Trophoblast cell (in vitro differentiated cells and primary cell): ENCODE measurements at regions not wholly inside any gene's neighbourhood (a gene's known extent, or its start where the extent isn't known, plus 50 kb on each side); places are given as distances from the start of the nearest gene placed in this dataset.
A peak's percentile ranks its signal among the peaks of the same experiment; 100 is the strongest.
"Not testable (repeated sequence)": the region's sequence is repeated elsewhere in the genome, so short reads cannot be mapped to it uniquely, and the experiment has no call there.

Source experiments
- DNase-seq, 2 donors: peaks; one replicate each; pipeline ENCODE4 v3.0.0-alpha.2; 2016
- H2AFZ ChIP-seq: 2 replicates; pipeline ENCODE4 v1.6.1; 2013; ENCODE audit warnings: low read length, moderate library complexity, mild to moderate bottlenecking; ENCODE audit not compliant: insufficient read depth, poor library complexity
- H2AK5ac ChIP-seq: 2 replicates; pipeline ENCODE4 v1.6.1; 2013; ENCODE audit warnings: mild to moderate bottlenecking, low read length
- H2BK120ac ChIP-seq: 2 replicates; pipeline ENCODE4 v1.6.1; 2013; ENCODE audit warnings: low read length, mild to moderate bottlenecking, moderate library complexity; ENCODE audit not compliant: insufficient read depth, poor library complexity
- H2BK12ac ChIP-seq: 2 replicates; pipeline ENCODE4 v1.6.1; 2013; ENCODE audit warnings: mild to moderate bottlenecking, low read length, moderate library complexity
- H2BK5ac ChIP-seq: 2 replicates; pipeline ENCODE4 v1.6.1; 2013; ENCODE audit warnings: low read length, low read depth, moderate library complexity, mild to moderate bottlenecking; ENCODE audit not compliant: poor library complexity
- H3K14ac ChIP-seq: 2 replicates; pipeline ENCODE4 v1.6.1; 2013; ENCODE audit warnings: mild to moderate bottlenecking, low read length
- H3K18ac ChIP-seq: 2 replicates; pipeline ENCODE4 v1.6.1; 2013; ENCODE audit warnings: mild to moderate bottlenecking, low read length
- H3K23ac ChIP-seq: 2 replicates; pipeline ENCODE4 v1.6.1; 2013; ENCODE audit warnings: low read length
- H3K27ac ChIP-seq: 2 replicates; pipeline ENCODE4 v1.5.1; 2013; ENCODE audit warnings: low read depth, mild to moderate bottlenecking, inconsistent platforms, low read length, moderate library complexity
- H3K27me3 ChIP-seq: 2 replicates; pipeline ENCODE4 v1.6.1; 2013; ENCODE audit warnings: inconsistent platforms, mild to moderate bottlenecking, low read length, moderate library complexity; ENCODE audit not compliant: insufficient read depth
- H3K36me3 ChIP-seq, 2 experiments: 1 replicate in 1 of 2; 2 replicates in 1 of 2; pipeline ENCODE4 v1.6.1; 2013; ENCODE audit warnings: low read length in 2 of 2, mild to moderate bottlenecking in 2 of 2, moderate library complexity in 1 of 2; ENCODE audit not compliant: insufficient read depth in 2 of 2, control insufficient read depth in 1 of 2
- H3K4ac ChIP-seq: 2 replicates; pipeline ENCODE4 v1.6.1; 2013; ENCODE audit warnings: low read depth, mild to moderate bottlenecking, low read length, moderate library complexity
- H3K4me1 ChIP-seq, 2 experiments: 1 replicate in 1 of 2; 2 replicates in 1 of 2; pipeline ENCODE4 v1.6.1; 2013; ENCODE audit warnings: low read length in 2 of 2, mild to moderate bottlenecking in 2 of 2, moderate library complexity in 1 of 2; ENCODE audit not compliant: insufficient read depth in 2 of 2, control insufficient read depth in 1 of 2
- H3K4me2 ChIP-seq: 2 replicates; pipeline ENCODE4 v1.6.1; 2013; ENCODE audit warnings: inconsistent platforms, mild to moderate bottlenecking, low read length, moderate library complexity
- H3K4me3 ChIP-seq: 2 replicates; pipeline ENCODE4 v1.5.1; 2013; ENCODE audit warnings: mild to moderate bottlenecking, low read depth, low read length, inconsistent platforms
- H3K79me1 ChIP-seq: one replicate; pipeline ENCODE4 v1.6.1; 2013; ENCODE audit warnings: low read length
- H3K79me2 ChIP-seq: 2 replicates; pipeline ENCODE4 v1.6.1; 2013; ENCODE audit warnings: low read length, mild to moderate bottlenecking; ENCODE audit not compliant: control insufficient read depth, insufficient read depth, poor library complexity
- H3K9ac ChIP-seq: 2 replicates; pipeline ENCODE4 v1.6.1; 2013; ENCODE audit warnings: mild to moderate bottlenecking, low read length
- H3K9me3 ChIP-seq: 2 replicates; pipeline ENCODE4 v1.6.1; 2013; ENCODE audit warnings: low read depth, mild to moderate bottlenecking, control low read depth, inconsistent platforms, low read length; ENCODE audit not compliant: insufficient read depth
- H4K12ac ChIP-seq: 2 replicates; pipeline ENCODE4 v1.6.1; 2013; ENCODE audit warnings: low read depth, mild to moderate bottlenecking, low read length, moderate library complexity
- H4K8ac ChIP-seq: 2 replicates; pipeline ENCODE4 v1.6.1; 2013; ENCODE audit warnings: low read depth, mild to moderate bottlenecking, low read length, moderate library complexity
- H4K91ac ChIP-seq: one replicate; pipeline ENCODE4 v1.6.1; 2013; ENCODE audit warnings: low read depth, mild to moderate bottlenecking, low read length, moderate library complexity
- WGBS: extraction: QIAGEN DNeasy Blood & Tissue Kit; methylation state at CpG from one replicate; pipeline ENCODE4 v1.1.7; 2013; ENCODE audit warnings: missing lambda C conversion rate; ENCODE audit not compliant: insufficient read length, insufficient coverage; ENCODE audit errors: extremely low coverage; 5-methylcytosine and 5-hydroxymethylcytosine counted together

GRCh38 chr4:155574329-155574728 is 92.3 kb upstream of the GUCY1A1 start:
- not testable (repeated sequence) for H3K23ac ChIP-seq, H4K12ac ChIP-seq, H2AK5ac ChIP-seq, H3K18ac ChIP-seq, H3K4me2 ChIP-seq, H3K4me3 ChIP-seq, H3K27ac ChIP-seq, H3K36me3 ChIP-seq, H3K4me1 ChIP-seq, H3K27me3 ChIP-seq, H2BK5ac ChIP-seq, DNase-seq, H2BK12ac ChIP-seq, H4K91ac ChIP-seq, H3K4ac ChIP-seq, H2BK120ac ChIP-seq, H3K9me3 ChIP-seq, H3K79me1 ChIP-seq, H2AFZ ChIP-seq, H3K79me2 ChIP-seq, H3K9ac ChIP-seq, H4K8ac ChIP-seq, H3K14ac ChIP-seq
- no CpG with 5 or more reads among the region's 1 CpG for WGBS

GRCh38 chr4:155573126-155573525 is 93.5 kb upstream of the GUCY1A1 start:
- DNase-seq = no peak
- no peak overlapping the region for H2BK120ac ChIP-seq
- H3K79me2 ChIP-seq = no peaks in the 10 kb centered on the region
- peaks cover 0 to 3% of the 10 kb centered on the region in 2 experiments for H3K4me1 ChIP-seq
- peak overlapping the region; percentile 26 for H4K91ac ChIP-seq
- no peak overlapping the region for H3K9ac ChIP-seq
- H2BK5ac ChIP-seq = no peak overlapping the region
- H3K4me2 ChIP-seq = no peak overlapping the region
- H2AK5ac ChIP-seq = peak overlapping the region; percentile 67
- H3K23ac ChIP-seq = no peak overlapping the region
- no peak overlapping the region for H3K4ac ChIP-seq
- H3K27ac ChIP-seq = no peak overlapping the region
- H2AFZ ChIP-seq = peak overlapping the region; percentile 35
- H3K9me3 ChIP-seq = peaks cover 3% of the 10 kb centered on the region
- no peak overlapping the region for H3K4me3 ChIP-seq
- H3K27me3 ChIP-seq = no peaks in the 10 kb centered on the region
- no peaks in the 10 kb centered on the region for H3K36me3 ChIP-seq
- peak overlapping the region; percentile 15 for H2BK12ac ChIP-seq
- H3K18ac ChIP-seq = no peak overlapping the region
- H3K79me1 ChIP-seq = no peaks in the 10 kb centered on the region
- no CpG with 5 or more reads among the region's 5 CpGs for WGBS
- H4K8ac ChIP-seq = no peak overlapping the region
- no peak overlapping the region for H4K12ac ChIP-seq
- H3K14ac ChIP-seq = peak overlapping the region; percentile 35

- H3K27me3 ChIP-seq = no peaks in the 10 kb centered on the region
- H3K9ac ChIP-seq = no peak overlapping the region
- WGBS = no CpG with 5 or more reads among the region's 10 CpGs
Observed at GRCh38 chr4:155572106-155572703, 94.4 kb upstream of the GUCY1A1 start.

GRCh38 chr4:155571184-155571944 is 95.3 kb upstream of the GUCY1A1 start:
- no peak for DNase-seq
- H3K4me1 ChIP-seq = peaks cover 0 to 3% of the 10 kb centered on the region in 2 experiments
- H4K91ac ChIP-seq = no peak overlapping the region
- no peak overlapping the region for H3K27ac ChIP-seq
- no peak overlapping the region for H2AFZ ChIP-seq
- peaks cover 3% of the 10 kb centered on the region for H3K9me3 ChIP-seq
- H3K18ac ChIP-seq = no peak overlapping the region
- no CpG with 5 or more reads among the region's 1 CpG for WGBS
- H3K27me3 ChIP-seq = no peaks in the 10 kb centered on the region
- H3K36me3 ChIP-seq = no peaks in the 10 kb centered on the region
- no peak overlapping the region for H3K9ac ChIP-seq
- H3K79me2 ChIP-seq = no peaks in the 10 kb centered on the region
- H3K14ac ChIP-seq = no peak overlapping the region
- H2BK12ac ChIP-seq = no peak overlapping the region
- no peak overlapping the region for H4K8ac ChIP-seq
- H2AK5ac ChIP-seq = no peak overlapping the region
- H3K4me3 ChIP-seq = no peak overlapping the region
- no peak overlapping the region for H2BK5ac ChIP-seq
- H2BK120ac ChIP-seq = no peak overlapping the region
- H3K23ac ChIP-seq = no peak overlapping the region
- H4K12ac ChIP-seq = no peak overlapping the region
- H3K4me2 ChIP-seq = no peak overlapping the region
- no peak overlapping the region for H3K4ac ChIP-seq
- no peaks in the 10 kb centered on the region for H3K79me1 ChIP-seq

More at GRCh38 chr4:155572106-155572703, 94.4 kb upstream of the GUCY1A1 start:
- no peak overlapping the region for H3K4ac ChIP-seq
- H3K4me3 ChIP-seq = no peak overlapping the region
- H4K91ac ChIP-seq = no peak overlapping the region
- H2AFZ ChIP-seq = no peak overlapping the region
- no peak overlapping the region for H3K14ac ChIP-seq
- H3K4me2 ChIP-seq = no peak overlapping the region
- no peak for DNase-seq
- no peak overlapping the region for H4K12ac ChIP-seq
- peak overlapping the region; percentile 41 for H4K8ac ChIP-seq
- peaks cover 3% of the 10 kb centered on the region for H3K9me3 ChIP-seq
- no peaks in the 10 kb centered on the region for H3K79me2 ChIP-seq
- no peak overlapping the region for H3K27ac ChIP-seq
- H2AK5ac ChIP-seq = no peak overlapping the region
- H3K36me3 ChIP-seq = no peaks in the 10 kb centered on the region
- H2BK120ac ChIP-seq = no peak overlapping the region
- H3K4me1 ChIP-seq = peaks cover 0 to 3% of the 10 kb centered on the region in 2 experiments
- H2BK5ac ChIP-seq = no peak overlapping the region
- no peak overlapping the region for H3K23ac ChIP-seq
- H3K79me1 ChIP-seq = no peaks in the 10 kb centered on the region
- peak overlapping the region; percentile 58 for H2BK12ac ChIP-seq
- no peak overlapping the region for H3K18ac ChIP-seq
